CD14-positive monocyte (primary cell): ENCODE measurements at regions not wholly inside any gene's neighbourhood (a gene's known extent, or its start where the extent isn't known, plus 50 kb on each side); places are given as distances from the start of the nearest gene placed in this dataset.
"Not testable (repeated sequence)": the region's sequence is repeated elsewhere in the genome, so short reads cannot be mapped to it uniquely, and the experiment has no call there.

Experiments
- DNase-seq, 3 donors: peaks; one replicate each; pipeline ENCODE4 v3.0.0-alpha.2; 2011 to 2022
- H2AFZ ChIP-seq: 2 replicates; pipeline ENCODE4 v1.6.0; 2012; ENCODE audit warnings: mild to moderate bottlenecking, low read depth, low read length, inconsistent platforms; ENCODE audit not compliant: insufficient read depth, poor library complexity, severe bottlenecking
- H3K27ac ChIP-seq, 2 donors: 1 replicate in 1 of 2; 2 replicates in 1 of 2; pipeline ENCODE4 v1.5.1; 2012 to 2013; ENCODE audit warnings: low read length in 2 of 2, control low read depth in 1 of 2, inconsistent platforms in 1 of 2, low read depth in 1 of 2, mild to moderate bottlenecking in 1 of 2
- H3K27me3 ChIP-seq, 2 donors: one replicate each; pipeline versions ENCODE4 v1.6.0 to v1.6.1; 2011 to 2013; ENCODE audit warnings: low read length in 2 of 2; ENCODE audit not compliant: control insufficient read depth in 2 of 2, insufficient read depth in 2 of 2
- H3K36me3 ChIP-seq, 2 donors: replicated peaks in 1 of 2; 1 replicate in 1 of 2; 2 replicates in 1 of 2; pipeline versions ENCODE4 v1.5.1 to v1.6.1; 2012 to 2013; ENCODE audit warnings: low read length in 2 of 2, control low read depth in 1 of 2, inconsistent platforms in 1 of 2, mild to moderate bottlenecking in 1 of 2; ENCODE audit not compliant: insufficient read depth in 2 of 2, control insufficient read depth in 1 of 2
- H3K4me1 ChIP-seq, 2 donors: 1 replicate in 1 of 2; 2 replicates in 1 of 2; pipeline versions ENCODE4 v1.5.1 to v1.6.1; 2012 to 2013; ENCODE audit warnings: low read length in 2 of 2, control low read depth in 1 of 2, inconsistent platforms in 1 of 2, mild to moderate bottlenecking in 1 of 2, moderate library complexity in 1 of 2; ENCODE audit not compliant: insufficient read depth in 2 of 2, control insufficient read depth in 1 of 2
- H3K4me2 ChIP-seq: replicated peaks from 2 replicates; pipeline ENCODE3; 2012; ENCODE audit warnings: low read length, moderate library complexity, mild to moderate bottlenecking; ENCODE audit not compliant: poor library complexity, severe bottlenecking; ENCODE audit errors: extremely low read depth
- H3K4me3 ChIP-seq, 3 experiments: fragments of 200-600 bp in 1 of 3; sonication (generic) in 1 of 3; replicated peaks in 1 of 3; 1 replicate in 2 of 3; 2 replicates in 1 of 3; pipeline ENCODE4 v1.5.1; 2011 to 2013; ENCODE audit warnings: low read length in 3 of 3, mild to moderate bottlenecking in 3 of 3, control low read depth in 2 of 3, low read depth in 2 of 3, inconsistent platforms in 1 of 3, moderate library complexity in 1 of 3
- H3K79me2 ChIP-seq: 2 replicates; pipeline ENCODE4 v1.6.0; 2012; ENCODE audit warnings: mild to moderate bottlenecking, control low read depth, inconsistent platforms, low read length, moderate library complexity; ENCODE audit not compliant: insufficient read depth
- H3K9ac ChIP-seq: 2 replicates; pipeline ENCODE4 v1.6.0; 2017; ENCODE audit warnings: low read length, mild to moderate bottlenecking; ENCODE audit not compliant: insufficient read depth, poor library complexity, severe bottlenecking
- H3K9me3 ChIP-seq, 2 donors: replicated peaks in 1 of 2; 1 replicate in 1 of 2; 2 replicates in 1 of 2; pipeline versions ENCODE4 v1.5.1 to v1.6.1; 2012 to 2013; ENCODE audit warnings: low read length in 2 of 2, control low read depth in 1 of 2; ENCODE audit not compliant: control insufficient read depth in 1 of 2, insufficient read depth in 1 of 2
- H4K20me1 ChIP-seq: 2 replicates; pipeline ENCODE4 v1.6.0; 2012; ENCODE audit warnings: mild to moderate bottlenecking, low read length, control low read depth, moderate library complexity; ENCODE audit not compliant: insufficient read depth
- H3K27ac Mint-ChIP-seq, 7 donors: one replicate each; pipeline ENCODE4 v1.8.0; 2020; ENCODE audit warnings: mild to moderate bottlenecking in 7 of 7, mixed read lengths in 7 of 7, moderate library complexity in 6 of 7, inconsistent platforms in 2 of 7
- H3K27me3 Mint-ChIP-seq, 3 donors: one replicate each; pipeline ENCODE4 v1.8.0; 2021 to 2022; ENCODE audit warnings: low read depth in 3 of 3, mild to moderate bottlenecking in 3 of 3, mixed read lengths in 3 of 3, moderate library complexity in 3 of 3, inconsistent platforms in 1 of 3
- H3K36me3 Mint-ChIP-seq, 2 donors: one replicate each; pipeline ENCODE4 v1.8.0; 2020; ENCODE audit warnings: mixed read lengths in 2 of 2, inconsistent platforms in 1 of 2, mild to moderate bottlenecking in 1 of 2
- H3K4me1 Mint-ChIP-seq: one replicate; pipeline ENCODE4 v1.8.0; 2020; ENCODE audit warnings: mild to moderate bottlenecking, mixed read lengths
- H3K4me3 Mint-ChIP-seq, 2 donors: one replicate each; pipeline ENCODE4 v1.8.0; 2020; ENCODE audit warnings: mild to moderate bottlenecking in 2 of 2, mixed read lengths in 2 of 2, moderate library complexity in 1 of 2
- H3K9me3 Mint-ChIP-seq, 7 donors: one replicate each; pipeline ENCODE4 v1.8.0; 2020 to 2022; ENCODE audit warnings: mixed read lengths in 7 of 7, mild to moderate bottlenecking in 6 of 7, moderate library complexity in 6 of 7, inconsistent platforms in 2 of 7
- WGBS: methylation state at CpG from one replicate; pipeline ENCODE4 v1.1.5; 2013; ENCODE audit warnings: missing lambda C conversion rate; ENCODE audit not compliant: insufficient coverage; 5-methylcytosine and 5-hydroxymethylcytosine counted together
- intact Hi-C, 2 donors: fragments of 100-400 bp; cut with micrococcal nuclease; formaldehyde crosslinking; loops; one replicate each; pipeline versions ENCODE4 v1.15.0 to v1.15.1; 2023

DNA sequence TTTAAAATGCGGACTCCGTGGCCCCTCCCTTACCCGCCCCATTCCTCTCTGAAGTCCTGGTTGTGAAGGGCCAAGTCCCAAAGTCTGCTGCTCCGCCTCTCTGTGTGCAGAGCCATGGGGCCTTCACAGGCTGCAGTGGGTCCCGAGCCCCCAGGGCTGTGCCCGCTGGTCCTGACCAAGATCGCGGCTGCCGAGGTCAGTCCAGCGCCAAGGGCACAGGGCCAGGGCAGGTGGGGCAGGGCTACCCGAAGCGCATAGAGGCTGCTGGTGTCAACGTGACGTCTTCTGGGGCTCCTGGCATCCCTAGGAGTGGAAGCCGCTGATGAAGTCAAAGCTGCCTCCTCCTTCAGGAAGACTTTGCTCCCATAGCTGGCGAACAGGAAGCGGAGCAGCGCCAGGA lies 858.8 kb downstream of the TUBA3C start:
- WGBS = 81% methylated on average over 7 of the region's 18 CpGs
- not testable (repeated sequence) for H4K20me1 ChIP-seq

DNA sequence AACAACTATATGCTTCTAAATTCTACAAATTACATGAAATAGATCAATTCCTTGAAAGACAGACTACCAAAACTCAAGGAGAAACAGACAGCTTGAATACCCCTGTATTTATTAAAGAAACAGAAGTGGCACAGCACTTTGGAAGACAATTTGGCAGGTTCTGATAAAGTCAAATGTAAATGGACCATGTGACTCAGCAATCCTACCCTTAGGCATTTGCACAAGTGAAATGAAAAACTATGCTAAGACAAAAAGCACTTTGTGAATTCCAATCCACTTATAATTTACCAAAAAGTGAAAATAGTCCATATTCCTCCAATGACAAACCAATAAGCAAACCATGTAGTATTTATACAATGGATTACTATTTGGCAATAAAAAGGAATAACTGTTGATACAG lies 862.0 kb downstream of the TUBA3C start:
- H3K4me1 ChIP-seq, H3K4me2 ChIP-seq, intact Hi-C loops, H3K27ac Mint-ChIP-seq, H3K9ac ChIP-seq, H3K27me3 ChIP-seq, H3K4me1 Mint-ChIP-seq, H4K20me1 ChIP-seq, H2AFZ ChIP-seq, H3K4me3 ChIP-seq, H3K36me3 ChIP-seq, H3K27ac ChIP-seq, H3K4me3 Mint-ChIP-seq, H3K27me3 Mint-ChIP-seq, DNase-seq, H3K36me3 Mint-ChIP-seq, H3K79me2 ChIP-seq: not testable (repeated sequence)
- peaks cover 3 to 23% of the 10 kb centered on the region in 2 donors for H3K9me3 ChIP-seq
- H3K9me3 Mint-ChIP-seq = peaks cover 4 to 27% (median 11%) of the 10 kb centered on the region in 7 donors

More for the DNA sequence above, 858.8 kb downstream of the TUBA3C start:
- H3K27me3 Mint-ChIP-seq, H3K4me3 Mint-ChIP-seq, H2AFZ ChIP-seq, DNase-seq, H3K4me1 ChIP-seq, H3K4me2 ChIP-seq, H3K9ac ChIP-seq, H3K79me2 ChIP-seq, H3K4me1 Mint-ChIP-seq, intact Hi-C loops, H3K27ac Mint-ChIP-seq, H3K36me3 ChIP-seq, H3K36me3 Mint-ChIP-seq, H3K27ac ChIP-seq, H3K27me3 ChIP-seq, H3K4me3 ChIP-seq: not testable (repeated sequence)
- peaks cover 3 to 17% of the 10 kb centered on the region in 2 donors for H3K9me3 ChIP-seq
- H3K9me3 Mint-ChIP-seq = peaks cover 2 to 19% (median 5%) of the 10 kb centered on the region in 7 donors

DNA sequence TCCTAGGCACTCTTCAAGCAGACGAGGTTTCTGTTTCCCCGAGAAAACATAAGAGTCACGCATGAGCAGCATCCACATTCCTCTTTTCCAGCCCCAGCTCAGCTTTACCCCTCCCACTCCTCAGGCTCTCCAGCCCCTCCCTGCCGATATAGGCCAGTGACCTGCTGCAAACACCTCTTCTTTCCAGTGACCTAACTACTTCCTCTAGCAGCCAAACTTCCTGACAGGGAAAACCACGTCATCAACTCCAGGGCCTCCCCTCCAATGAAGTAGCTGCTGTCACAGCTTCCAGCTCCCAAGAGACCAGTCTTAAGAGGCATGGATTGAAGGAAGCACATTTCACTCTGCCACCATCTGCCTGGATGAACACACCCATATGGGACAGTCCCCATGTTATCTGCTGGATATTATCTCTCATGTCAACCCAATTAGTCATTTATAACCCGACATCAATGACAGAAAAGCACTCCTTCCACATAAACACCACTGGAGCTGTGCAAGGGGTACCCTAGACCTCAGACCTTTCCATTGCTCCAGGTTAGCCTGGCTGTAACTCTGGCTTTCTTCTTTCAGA lies 878.3 kb downstream of the TUBA3C start:
- H3K27me3 ChIP-seq, H3K27ac Mint-ChIP-seq, intact Hi-C loops, H3K79me2 ChIP-seq, DNase-seq, H4K20me1 ChIP-seq, H3K9ac ChIP-seq, H2AFZ ChIP-seq, H3K4me3 ChIP-seq, H3K4me1 ChIP-seq, H3K4me2 ChIP-seq, H3K4me1 Mint-ChIP-seq, H3K27me3 Mint-ChIP-seq, H3K36me3 ChIP-seq, H3K27ac ChIP-seq, H3K36me3 Mint-ChIP-seq, H3K4me3 Mint-ChIP-seq: not testable (repeated sequence)
- WGBS = 81% methylated on average over 5 of the region's 6 CpGs
- peaks cover 8 to 26% of the 10 kb centered on the region in 2 donors for H3K9me3 ChIP-seq
- peaks cover 7 to 47% (median 12%) of the 10 kb centered on the region in 7 donors for H3K9me3 Mint-ChIP-seq

DNA sequence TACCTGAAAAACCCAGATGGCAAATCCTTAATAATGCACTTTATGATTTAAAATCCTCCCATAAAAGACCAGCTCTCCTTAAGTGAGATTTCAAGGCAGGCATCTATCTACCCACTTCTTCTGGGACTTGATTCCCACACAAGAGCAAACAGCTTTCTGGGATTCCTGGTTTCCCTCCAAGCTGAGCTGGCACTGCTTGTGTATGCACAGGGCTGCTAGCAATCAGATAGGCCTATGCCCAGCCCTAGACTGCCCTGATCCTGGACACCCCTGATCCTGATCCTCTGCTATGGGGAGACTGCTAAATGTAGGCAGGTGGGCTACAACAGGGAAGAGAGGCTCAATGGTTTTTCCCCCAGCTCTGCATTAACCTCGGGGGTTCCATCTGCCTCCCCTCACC lies 880.7 kb downstream of the TUBA3C start:
- H3K9me3 ChIP-seq = peaks cover 6 to 23% of the 10 kb centered on the region in 2 donors
- H4K20me1 ChIP-seq, H3K9ac ChIP-seq, H3K4me3 Mint-ChIP-seq, H3K27me3 ChIP-seq, H3K4me2 ChIP-seq, H3K4me1 Mint-ChIP-seq, DNase-seq, H3K36me3 Mint-ChIP-seq, intact Hi-C loops, H2AFZ ChIP-seq, H3K79me2 ChIP-seq, H3K27ac Mint-ChIP-seq, H3K27ac ChIP-seq, H3K27me3 Mint-ChIP-seq, H3K36me3 ChIP-seq, H3K4me3 ChIP-seq, H3K4me1 ChIP-seq: not testable (repeated sequence)
- WGBS = no CpG with 5 or more reads among the region's 1 CpG
- H3K9me3 Mint-ChIP-seq = peaks cover 12 to 43% (median 16%) of the 10 kb centered on the region in 7 donors
